ENCODE measurements at regions not wholly inside any gene's neighbourhood (a gene's known extent, or its start where the extent isn't known, plus 50 kb on each side); places are given as distances from the start of the nearest gene placed in this dataset.

DNA sequence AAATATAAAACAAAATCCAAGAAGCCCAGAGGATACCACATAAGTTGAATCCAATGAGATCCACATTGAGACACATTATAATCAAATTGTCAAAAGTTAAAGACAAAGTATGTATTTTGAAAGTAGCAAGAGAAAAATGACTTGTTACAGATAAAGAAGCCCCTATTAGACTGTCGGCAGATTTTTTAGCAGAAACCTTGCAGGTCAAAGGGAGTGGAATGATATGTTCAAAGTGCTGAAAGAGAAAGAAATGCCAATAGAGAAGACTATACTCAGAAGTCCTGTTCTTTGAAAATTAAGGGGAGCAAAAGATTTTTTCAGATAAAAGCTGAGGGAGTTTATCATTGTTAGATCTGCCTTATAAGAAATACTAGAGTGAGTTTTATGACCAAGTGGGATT lies 148.9 kb upstream of the EPHA5 start:
- H3K4me3 ChIP-seq (ENCODE audit: low read depth, low read length) = no peak overlapping the region
- TF ChIP-seq, protein P1, sequence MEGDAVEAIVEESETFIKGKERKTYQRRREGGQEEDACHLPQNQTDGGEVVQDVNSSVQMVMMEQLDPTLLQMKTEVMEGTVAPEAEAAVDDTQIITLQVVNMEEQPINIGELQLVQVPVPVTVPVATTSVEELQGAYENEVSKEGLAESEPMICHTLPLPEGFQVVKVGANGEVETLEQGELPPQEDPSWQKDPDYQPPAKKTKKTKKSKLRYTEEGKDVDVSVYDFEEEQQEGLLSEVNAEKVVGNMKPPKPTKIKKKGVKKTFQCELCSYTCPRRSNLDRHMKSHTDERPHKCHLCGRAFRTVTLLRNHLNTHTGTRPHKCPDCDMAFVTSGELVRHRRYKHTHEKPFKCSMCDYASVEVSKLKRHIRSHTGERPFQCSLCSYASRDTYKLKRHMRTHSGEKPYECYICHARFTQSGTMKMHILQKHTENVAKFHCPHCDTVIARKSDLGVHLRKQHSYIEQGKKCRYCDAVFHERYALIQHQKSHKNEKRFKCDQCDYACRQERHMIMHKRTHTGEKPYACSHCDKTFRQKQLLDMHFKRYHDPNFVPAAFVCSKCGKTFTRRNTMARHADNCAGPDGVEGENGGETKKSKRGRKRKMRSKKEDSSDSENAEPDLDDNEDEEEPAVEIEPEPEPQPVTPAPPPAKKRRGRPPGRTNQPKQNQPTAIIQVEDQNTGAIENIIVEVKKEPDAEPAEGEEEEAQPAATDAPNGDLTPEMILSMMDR (IDR thresholded peaks at IDR 0.05; ENCODE audit: borderline replicate concordance, insufficient read depth, low read depth, low read length) = no peak

DNA sequence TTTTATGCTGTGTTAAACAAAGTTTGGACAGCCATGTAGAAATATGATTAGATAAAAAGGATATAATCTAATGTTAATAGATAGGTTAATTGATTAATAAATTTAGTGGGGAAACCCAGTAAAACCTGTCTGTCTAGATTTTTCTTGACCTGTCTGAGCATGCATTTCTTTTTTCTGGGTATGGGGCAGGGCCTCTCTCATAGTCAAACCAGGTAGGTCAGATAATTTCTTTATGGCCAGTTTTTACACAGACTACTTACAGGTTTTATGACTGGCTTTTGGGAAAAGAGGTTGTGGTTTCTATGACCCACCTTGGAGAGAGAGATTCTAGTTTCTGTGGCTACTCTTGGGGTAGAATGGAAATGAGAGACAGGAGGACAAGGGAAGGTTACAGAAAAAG lies 135.6 kb upstream of the EPHA5 start:
- TF ChIP-seq, protein P1 (IDR thresholded peaks at IDR 0.05; ENCODE audit: borderline replicate concordance, insufficient read depth, low read depth, low read length) = no peak
- no peak overlapping the region for H3K4me3 ChIP-seq (ENCODE audit: low read depth, low read length)

DNA sequence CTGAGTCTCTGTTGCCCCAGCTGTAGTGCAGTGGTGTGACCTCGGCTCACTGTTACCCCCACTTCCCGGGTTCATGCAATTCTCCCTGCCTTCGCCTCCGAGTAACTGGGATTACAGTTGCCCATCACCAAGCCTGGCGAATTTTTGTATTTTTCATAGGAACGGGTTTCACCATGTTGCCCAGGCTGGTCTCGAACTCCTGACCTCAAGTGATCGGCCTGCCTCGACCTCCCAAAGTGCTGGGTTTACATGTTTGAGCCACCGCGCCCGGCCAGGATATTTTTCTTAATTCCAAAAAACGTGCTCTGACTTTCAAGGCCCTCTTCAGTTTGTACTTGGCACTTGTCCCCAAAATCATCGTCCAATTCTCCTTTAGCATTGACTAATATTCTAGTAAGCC lies 129.2 kb upstream of the EPHA5 start:
- H3K4me3 ChIP-seq (ENCODE audit: low read depth, low read length) = no peak overlapping the region
- TF ChIP-seq, protein P1 (IDR thresholded peaks at IDR 0.05; ENCODE audit: borderline replicate concordance, insufficient read depth, low read depth, low read length) = no peak

DNA sequence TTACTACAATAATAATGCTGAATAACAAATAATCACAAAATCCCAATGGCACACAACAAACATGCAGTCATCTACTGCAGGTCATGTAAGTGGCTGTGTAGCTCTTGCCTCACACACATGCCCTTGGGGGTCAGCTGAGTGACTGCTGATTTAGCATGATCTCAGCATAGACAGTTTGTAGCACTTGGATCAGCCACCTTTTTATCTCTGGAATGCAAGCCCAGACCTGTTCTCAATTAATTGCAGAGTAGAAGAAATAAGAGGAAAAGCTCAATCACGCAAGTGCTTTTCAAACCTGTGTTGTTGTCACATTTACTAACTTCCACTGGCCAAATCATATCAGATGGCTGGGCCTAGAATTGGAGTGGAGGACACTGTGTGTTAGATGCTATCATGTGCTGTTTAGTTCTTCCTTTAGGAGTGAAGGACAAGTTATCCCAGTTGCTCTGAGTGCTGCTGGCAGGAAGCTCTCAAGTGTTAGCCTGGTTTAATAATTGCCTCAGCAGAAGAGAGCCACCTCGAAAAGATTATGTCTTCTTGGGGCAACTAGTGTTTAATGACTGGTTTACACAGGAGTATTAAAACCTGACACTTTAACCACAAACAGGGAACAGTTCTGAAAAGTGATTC lies 128.3 kb upstream of the EPHA5 start:
- no peak overlapping the region for H3K4me3 ChIP-seq (ENCODE audit: low read depth, low read length)
- TF ChIP-seq, protein P1 (IDR thresholded peaks at IDR 0.05; ENCODE audit: borderline replicate concordance, insufficient read depth, low read depth, low read length) = no peak

DNA sequence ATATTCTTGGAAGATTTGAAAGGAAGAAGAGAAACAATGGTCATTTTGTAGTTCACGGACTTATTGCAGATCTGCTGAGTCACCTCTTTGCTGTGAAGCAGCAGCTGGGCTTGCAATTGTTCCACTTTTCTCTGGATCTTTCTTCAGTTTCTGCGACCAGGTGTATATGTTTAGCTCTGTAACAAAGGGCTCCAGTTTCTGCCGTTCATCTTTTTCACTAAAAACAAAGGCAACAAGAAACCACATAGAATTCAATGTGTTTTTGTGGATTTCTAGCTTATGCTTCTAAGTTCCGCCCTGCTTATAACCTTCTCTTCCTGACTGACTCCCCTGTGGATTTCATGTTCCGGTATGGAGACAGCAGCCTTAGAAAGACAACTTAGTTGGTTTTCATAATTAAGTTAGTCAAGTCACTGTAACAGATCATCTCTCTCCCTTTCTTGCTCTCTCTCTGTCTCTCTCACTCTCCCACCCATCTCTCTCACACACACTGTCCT lies 121.6 kb upstream of the EPHA5 start:
- no peak overlapping the region for H3K4me3 ChIP-seq (ENCODE audit: low read depth, low read length)
- TF ChIP-seq, protein P1 (IDR thresholded peaks at IDR 0.05; ENCODE audit: borderline replicate concordance, insufficient read depth, low read depth, low read length) = no peak

DNA sequence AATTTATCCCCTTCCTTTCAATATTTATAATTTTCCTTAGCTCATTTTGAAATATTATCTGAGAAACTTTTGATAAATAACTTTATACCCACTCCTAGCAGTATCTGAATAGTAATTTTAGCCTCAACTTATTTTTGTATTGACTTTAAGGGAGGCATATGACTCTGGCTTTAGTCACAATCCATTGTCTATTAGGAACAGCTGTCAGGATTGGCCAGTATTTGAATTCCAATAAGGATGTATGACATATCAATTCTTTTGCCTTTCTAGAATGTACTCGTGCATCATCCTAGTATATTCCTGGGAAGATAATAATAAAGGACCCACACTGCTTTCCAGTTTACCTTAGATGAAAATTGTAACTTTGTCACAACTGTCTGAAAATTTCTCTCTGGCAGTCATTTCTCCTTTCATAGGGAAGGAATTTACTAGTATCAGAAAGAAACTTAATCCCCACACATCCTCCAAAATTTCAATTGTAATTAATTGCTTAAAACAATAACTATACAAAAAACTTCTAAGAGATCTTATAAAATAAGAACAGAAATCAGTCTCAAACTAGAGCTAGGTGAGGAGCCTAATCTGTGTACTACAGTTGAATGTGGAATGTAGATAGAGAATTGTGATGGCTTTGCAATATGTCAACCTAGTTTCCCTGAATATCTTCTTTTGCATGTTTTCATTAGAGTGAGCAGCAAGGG lies 121.0 kb upstream of the EPHA5 start:
- TF ChIP-seq, protein P1 (IDR thresholded peaks at IDR 0.05; ENCODE audit: borderline replicate concordance, insufficient read depth, low read depth, low read length) = no peak
- H3K4me3 ChIP-seq (ENCODE audit: low read depth, low read length) = no peak overlapping the region

DNA sequence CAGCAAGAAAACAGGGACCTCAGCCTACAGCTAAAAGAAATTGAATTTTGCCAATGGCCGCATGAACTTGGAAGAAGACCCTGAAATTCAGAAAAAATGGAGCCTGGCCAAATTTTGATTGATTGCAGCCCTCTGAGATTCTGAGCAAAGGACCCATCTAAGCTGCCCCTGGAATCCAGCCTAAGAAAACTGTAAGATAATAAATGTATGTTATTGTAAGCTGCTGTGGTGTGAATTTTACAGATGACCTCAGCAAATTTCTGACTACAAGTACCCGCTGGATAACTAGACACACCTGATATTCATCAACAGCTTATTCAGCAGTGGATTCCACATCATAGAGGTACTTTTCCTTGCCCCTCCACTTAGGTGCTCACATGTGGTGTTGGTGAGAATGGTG lies 119.5 kb upstream of the EPHA5 start:
- TF ChIP-seq, protein P1 (IDR thresholded peaks at IDR 0.05; ENCODE audit: borderline replicate concordance, insufficient read depth, low read depth, low read length) = no peak
- no peak overlapping the region for H3K4me3 ChIP-seq (ENCODE audit: low read depth, low read length)
